Superior temporal gyrus (tissue), 1 donor: ENCODE measurements at regions not wholly inside any gene's neighbourhood (a gene's known extent, or its start where the extent isn't known, plus 50 kb on each side); places are given as distances from the start of the nearest gene placed in this dataset.
"Not testable (repeated sequence)": the region's sequence is repeated elsewhere in the genome, so short reads cannot be mapped to it uniquely, and the experiment has no call there.

ENCODE experiments used
- DNase-seq: peaks from one replicate; pipeline ENCODE4 v3.0.0-alpha.2; 2016; ENCODE audit errors: extremely low spot score

- DNase-seq, result no peak
Measured at GRCh38 chr15:77862651-77863104, 214.8 kb downstream of the TBC1D2B start.

GRCh38 chr15:77861997-77862635 lies 215.4 kb downstream of the TBC1D2B start:
- DNase-seq, result not testable (repeated sequence)

- DNase-seq, result no peak
Measured at GRCh38 chr15:77860071-77860691, 217.3 kb downstream of the TBC1D2B start.

GRCh38 chr15:77859491-77860060 lies 217.9 kb downstream of the TBC1D2B start:
- DNase-seq, result no peak

GRCh38 chr15:77858792-77859490 lies 218.6 kb downstream of the TBC1D2B start:
- DNase-seq, result no peak

GRCh38 chr15:77857419-77857818 lies 220.1 kb downstream of the TBC1D2B start:
- DNase-seq, result no peak

- DNase-seq, result no peak
Measured at GRCh38 chr15:77856705-77857346, 220.7 kb downstream of the TBC1D2B start.

- DNase-seq, result no peak
Measured at GRCh38 chr15:77855871-77856270, 221.6 kb downstream of the TBC1D2B start.

- no peak for DNase-seq
Measured at GRCh38 chr15:77854980-77855379, 222.3 kb upstream of the LINGO1 start.

- DNase-seq, result no peak
Measured at GRCh38 chr15:77853910-77854309, 221.2 kb upstream of the LINGO1 start.

GRCh38 chr15:77853008-77853328 lies 220.3 kb upstream of the LINGO1 start:
- DNase-seq, result no peak

GRCh38 chr15:77852241-77853007 lies 219.7 kb upstream of the LINGO1 start:
- no peak for DNase-seq

- DNase-seq, result peak; percentile 40
Measured at GRCh38 chr15:77851691-77852090, 219.0 kb upstream of the LINGO1 start.

GRCh38 chr15:77851086-77851485 lies 218.4 kb upstream of the LINGO1 start:
- no peak for DNase-seq

GRCh38 chr15:77846986-77847385 lies 214.3 kb upstream of the LINGO1 start:
- DNase-seq, result peak; percentile 18

- DNase-seq, result no peak
Measured at GRCh38 chr15:77846360-77846759, 213.6 kb upstream of the LINGO1 start.

GRCh38 chr15:77844798-77845446 lies 212.2 kb upstream of the LINGO1 start:
- no peak for DNase-seq

GRCh38 chr15:77843546-77843945 lies 210.8 kb upstream of the LINGO1 start:
- no peak for DNase-seq

GRCh38 chr15:77840991-77841775 lies 208.5 kb upstream of the LINGO1 start:
- no peak for DNase-seq
